HG02759 (cell line): ENCODE measurements at regions not wholly inside any gene's neighbourhood (a gene's known extent, or its start where the extent isn't known, plus 50 kb on each side); places are given as distances from the start of the nearest gene placed in this dataset.

ENCODE experiments used
- ATAC-seq: cut with Tn5 transposase; IDR thresholded peaks from one replicate; pipeline ENCODE4 v1.9.1; 2021; ENCODE audit warnings: mild to moderate bottlenecking, moderate library complexity; ENCODE audit not compliant: unreplicated experiment

DNA sequence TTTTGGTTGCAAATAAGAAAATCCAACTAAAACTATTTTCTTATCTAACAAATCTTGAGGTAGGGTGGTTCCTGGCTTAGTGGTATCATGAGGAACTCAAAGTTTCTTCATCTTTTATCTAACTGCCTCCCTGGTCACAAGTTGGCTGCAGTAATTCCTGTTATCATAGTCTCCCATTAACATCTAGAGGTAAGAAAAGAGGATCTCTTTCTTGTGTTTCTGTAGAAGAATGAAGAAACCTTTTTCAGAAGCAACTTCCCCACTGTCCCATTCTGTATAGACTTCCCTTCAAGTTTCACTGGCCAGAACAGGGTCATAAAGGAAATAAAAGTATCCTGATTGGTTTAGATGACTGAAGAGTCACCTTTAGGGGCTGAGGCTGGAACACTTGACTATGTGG lies 81.8 kb upstream of the ELL2 start:
- ATAC-seq = no peak

DNA sequence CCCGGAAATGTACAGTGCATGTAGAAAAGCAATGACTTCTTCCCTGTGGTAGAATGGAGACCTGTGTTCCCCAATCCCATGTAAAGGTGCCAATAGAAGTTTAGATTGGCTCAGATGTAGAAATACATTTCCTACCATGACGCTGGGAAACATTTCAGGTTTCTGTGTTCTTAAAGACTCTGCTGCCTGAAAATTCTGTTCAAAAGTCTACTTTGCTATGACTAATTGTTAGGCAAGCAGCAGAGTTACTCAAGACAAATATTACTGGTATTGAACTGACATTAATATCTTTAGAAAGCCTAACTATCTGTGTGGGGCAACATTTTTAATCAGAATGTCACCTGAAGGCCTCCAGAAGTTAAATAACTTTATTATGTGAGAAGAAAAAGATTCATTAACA lies 75.5 kb upstream of the ELL2 start:
- ATAC-seq = no peak

DNA sequence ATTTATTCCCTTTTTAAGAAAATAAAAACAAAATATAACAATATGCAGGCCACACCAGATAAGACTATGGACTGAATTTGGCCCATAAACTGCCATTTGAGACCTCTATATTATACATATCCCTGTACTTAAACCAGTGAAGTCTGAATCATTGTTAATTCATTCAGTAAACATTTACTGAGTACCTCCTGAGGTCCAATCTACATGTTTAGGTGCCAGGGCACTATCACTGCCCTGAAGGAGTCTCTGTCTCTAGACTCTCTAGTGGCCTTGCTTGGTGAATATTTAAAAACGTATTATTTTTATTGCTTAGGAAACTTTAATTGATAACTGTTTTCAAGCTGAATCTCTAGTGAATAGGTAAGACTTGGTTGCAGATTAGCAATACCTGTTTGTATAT lies 74.7 kb upstream of the ELL2 start:
- no peak for ATAC-seq

DNA sequence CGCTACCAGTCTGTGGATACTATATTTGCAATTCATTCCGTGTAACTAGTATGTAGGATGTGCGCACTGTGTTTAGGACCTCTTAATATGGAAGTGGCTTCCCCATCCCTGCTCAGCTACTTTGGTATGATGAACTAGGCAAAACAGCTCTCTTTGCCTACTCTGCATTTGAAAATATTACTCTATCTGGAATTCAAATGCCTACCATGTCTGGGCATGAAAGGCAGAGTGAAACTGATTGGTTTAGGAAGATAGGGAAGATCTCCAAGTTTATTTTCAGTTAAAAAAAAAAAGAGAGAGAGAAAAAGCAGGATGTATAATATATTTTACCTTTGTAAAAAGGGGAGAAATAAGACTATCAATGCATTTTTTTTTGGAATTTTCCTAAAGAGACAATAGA lies 74.1 kb upstream of the ELL2 start:
- no peak for ATAC-seq

DNA sequence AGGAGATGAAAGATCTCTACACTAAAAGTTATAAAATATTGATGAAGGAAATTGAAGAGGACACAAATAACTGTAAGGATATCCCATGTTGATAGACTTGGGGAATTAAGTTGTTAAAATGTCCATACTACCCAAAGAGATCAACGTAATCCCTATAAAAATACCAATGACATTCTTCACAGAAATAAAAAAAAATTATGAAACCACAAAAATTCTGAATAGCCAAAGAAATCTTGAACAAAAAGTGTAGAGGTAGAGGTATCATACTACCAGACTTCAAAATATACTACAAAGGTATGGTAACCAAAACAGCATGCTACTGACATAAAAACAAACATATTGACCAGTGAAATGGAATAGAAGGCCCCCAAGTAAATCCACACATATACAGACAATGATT lies 71.5 kb upstream of the ELL2 start:
- ATAC-seq = no peak

DNA sequence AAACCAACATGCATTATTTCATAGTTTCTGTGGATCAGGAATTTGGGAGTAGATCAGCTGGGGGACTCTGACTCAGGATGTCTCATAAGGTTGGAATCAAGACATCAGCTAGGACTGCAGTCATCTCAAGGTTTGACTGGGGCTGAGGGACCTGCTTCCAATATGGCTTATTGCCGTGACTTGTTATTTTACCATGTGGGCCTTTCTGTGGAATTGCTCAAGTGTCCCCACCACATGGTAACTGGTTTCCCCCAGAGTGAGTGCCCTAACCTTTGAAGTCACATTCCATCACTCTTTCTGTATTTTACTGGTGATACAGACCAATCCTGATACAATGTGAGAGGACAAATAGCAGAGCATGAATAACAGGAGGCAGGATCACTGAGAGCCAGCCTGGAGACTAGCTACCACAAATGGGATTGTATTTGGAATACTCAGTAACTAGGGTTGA lies 70.2 kb upstream of the ELL2 start:
- ATAC-seq = no peak

DNA sequence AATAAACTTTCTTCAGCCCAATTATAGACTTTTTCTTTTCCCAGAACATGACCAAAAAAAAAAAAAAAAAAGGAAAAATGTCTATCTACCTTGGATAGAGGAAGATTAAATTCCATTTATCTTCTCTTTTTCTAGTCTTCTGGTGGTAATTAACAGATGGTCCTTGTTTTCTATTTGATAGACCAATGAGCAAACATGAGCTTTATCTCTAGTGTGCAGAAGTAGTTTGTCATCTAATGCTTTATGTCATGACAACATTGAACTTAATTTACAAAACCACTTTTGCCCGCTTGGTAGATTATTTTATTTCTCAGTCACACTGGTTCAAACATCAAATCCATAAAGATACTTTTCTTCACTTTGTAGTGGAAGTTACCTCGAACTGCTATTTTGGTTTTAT lies 69.5 kb upstream of the ELL2 start:
- no peak for ATAC-seq

DNA sequence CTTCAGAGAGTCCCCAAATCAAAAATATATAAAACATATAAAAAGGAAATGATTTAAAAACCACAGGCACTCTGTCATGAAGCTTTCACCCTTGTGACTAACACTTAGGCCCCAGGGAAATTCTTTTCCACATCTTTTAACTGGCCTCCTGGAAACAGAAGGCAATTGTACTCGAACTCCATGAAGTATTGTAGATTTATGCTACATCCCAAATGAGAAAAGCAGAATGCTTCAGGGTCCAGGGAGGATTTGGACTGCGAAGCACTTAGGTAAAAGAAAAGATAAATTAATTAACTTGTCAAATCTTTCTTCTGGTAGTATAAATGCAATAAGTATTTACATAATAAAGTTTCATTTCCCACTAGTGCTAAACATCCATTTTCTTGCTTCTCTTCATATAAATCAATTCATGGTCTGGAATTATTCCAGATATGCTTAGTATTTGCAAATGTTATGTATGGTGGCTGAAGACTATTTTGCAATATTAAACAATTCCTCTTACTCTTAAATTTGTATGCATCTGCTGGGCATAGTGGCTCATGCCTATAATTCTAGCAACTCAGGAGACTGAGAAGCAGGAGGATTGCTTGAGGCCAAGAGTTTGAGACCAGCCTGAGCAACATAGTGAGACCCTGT lies 64.9 kb upstream of the ELL2 start:
- no peak for ATAC-seq

DNA sequence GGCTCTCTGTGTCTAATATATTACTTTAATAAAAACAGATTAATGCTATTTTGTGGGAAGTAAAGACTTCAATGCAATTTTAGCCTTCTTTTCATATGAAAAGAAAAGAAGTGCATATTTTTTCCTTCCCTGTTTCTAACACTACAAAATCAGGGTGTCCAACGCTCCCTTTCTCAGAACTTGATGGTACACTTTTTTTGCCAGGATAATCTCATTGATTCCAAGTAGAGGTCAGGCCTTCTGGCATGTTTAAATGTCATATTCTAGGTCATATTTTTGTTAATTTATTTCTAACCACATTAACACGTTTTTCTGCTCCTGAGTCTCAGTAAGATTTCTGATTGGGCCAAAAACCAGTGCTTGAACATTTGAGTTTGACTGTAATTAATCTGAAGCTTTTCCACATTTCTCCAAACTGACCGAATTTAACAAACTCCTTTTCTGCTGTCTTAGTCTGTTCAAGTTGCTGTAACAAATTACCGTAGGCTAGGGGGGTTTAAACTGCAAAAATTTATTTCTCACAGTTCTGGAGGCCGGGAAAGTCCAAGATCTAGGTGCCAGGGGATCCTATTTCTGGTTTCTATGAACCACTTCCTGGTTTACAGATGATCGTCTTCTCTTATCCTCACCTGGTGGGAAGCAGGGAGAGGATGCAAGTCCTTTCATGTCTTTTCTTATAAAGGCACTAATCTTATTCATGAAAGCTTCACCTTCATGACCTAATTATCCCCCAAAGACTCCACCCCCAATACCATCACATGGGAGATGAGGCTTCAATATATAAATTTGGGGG lies 63.2 kb upstream of the ELL2 start:
- ATAC-seq = no peak

DNA sequence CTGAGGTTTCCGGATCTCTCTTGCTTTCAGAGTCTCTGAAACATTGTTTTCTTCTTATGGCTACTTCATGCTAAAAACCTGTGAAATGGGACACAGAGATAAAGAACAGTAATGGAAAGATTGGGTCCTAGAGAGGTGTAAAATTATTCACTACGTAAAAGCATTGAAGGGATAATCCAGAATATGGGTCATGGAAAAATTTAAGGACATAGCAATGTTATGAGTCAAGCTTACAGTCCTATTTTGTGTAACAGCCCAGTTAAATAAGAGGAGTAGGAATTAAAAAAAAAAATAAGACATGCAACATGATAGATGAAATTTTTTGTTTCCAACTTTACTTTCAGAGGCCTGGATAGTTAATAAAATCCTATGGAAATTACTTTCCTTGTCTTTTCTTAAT lies 61.9 kb upstream of the ELL2 start:
- ATAC-seq = no peak

DNA sequence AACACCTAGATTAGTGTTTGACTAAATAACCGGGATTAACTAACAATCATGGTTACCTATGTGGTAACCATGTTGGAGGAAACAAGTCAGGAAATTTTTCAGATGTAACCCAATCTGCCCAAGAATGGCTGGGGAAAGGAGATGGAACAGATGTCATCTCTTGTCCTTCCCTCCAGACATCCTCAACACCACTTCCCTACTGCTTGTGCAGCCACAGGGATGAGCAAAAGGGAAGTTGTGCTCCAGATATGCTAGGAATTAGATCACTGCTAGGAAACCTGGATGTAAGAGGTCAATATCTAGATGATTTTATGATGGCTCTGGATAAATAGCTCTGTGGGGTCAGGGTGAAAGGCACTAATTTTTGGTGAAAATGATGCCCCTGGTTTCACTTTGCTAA lies 61.3 kb upstream of the ELL2 start:
- no peak for ATAC-seq

DNA sequence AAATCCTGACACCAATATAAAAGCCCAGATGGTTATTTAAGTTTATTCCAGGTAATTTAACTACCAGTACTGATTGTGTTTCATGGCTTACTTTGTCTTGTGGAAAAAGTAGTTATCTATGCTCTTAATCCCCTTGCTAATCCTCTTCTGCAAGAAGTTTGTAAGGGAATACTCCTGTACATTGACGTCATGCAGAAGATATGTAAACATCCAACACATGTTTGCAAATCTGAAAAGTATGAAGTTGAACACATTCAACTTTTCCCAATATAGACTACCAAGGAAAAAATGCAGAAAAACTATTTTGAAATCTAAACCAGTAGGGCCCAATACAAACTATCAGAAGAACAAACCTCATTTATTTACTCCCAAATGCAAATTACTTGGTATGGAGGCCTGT lies 56.3 kb upstream of the ELL2 start:
- ATAC-seq = no peak

DNA sequence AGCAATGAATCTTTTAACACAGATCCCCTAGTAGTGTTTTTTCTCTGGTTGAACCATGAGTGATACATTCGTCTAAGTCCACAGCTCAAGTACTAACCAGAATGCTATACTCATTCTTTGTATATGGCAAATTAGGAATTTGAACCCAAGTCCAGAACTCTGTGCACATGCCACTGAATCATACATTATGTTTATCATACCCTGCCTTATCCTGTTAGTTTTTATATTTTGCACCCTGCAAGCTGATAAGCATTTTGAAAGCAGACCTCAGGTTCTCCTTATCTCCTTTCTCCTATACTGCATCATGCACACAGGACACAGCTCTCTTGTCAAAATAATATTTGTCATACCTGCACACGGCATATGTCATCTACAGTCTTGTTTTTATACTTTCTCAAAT lies 54.6 kb upstream of the ELL2 start:
- no peak for ATAC-seq

DNA sequence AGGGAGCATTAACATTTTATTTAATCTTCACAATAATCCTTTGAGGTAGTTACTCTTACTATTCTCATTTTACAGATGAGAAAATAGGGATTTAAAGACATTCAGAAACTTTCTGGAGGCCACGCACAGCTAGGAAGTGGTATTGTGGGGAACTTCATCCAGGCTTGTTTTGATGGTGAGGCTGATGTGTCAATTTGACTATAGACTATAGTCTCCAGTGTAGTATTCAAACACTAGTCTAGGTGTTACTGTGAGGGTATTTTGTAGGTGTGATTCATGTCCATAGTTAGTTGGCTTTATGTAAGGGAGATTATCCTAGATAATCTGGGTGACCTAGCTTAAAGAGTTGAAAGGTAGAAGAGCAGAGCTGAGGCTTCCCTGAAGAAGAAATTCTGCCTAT lies 54.1 kb upstream of the ELL2 start:
- ATAC-seq = no peak

DNA sequence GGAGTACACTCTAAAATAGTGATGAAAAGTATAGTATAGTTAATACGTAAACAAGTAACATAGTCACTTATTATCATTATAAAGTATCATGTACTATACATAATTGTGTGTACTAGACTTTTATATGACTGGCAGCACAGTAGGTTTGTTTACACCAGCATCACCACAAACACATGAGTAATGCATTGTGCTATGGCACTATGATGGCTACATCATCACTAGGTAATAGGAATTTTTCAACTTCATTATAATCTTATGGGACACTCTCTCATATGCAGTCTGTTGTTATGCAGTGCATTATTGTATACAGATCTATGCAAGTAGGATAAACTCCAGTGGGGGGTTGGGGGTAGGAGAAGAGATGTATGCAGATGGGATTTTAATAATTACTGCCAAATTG lies 52.7 kb upstream of the ELL2 start:
- ATAC-seq = no peak

DNA sequence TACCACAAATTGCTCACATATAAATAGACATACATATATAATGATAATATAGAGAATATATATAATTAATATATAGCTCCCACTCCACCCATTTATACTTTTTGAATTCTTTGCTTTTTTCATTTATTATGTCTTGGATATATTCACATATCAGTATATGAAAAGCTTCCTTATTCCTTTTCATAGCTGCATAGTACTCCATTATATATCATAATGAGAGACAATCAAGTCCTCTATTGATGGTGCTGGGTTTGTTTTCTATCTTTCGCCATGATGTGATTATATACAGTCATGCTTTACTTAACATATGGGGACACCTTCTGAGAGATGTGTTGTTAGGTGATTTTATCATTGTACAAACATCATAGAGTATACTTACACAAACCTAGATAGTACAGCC lies 51.6 kb upstream of the ELL2 start:
- no peak for ATAC-seq

DNA sequence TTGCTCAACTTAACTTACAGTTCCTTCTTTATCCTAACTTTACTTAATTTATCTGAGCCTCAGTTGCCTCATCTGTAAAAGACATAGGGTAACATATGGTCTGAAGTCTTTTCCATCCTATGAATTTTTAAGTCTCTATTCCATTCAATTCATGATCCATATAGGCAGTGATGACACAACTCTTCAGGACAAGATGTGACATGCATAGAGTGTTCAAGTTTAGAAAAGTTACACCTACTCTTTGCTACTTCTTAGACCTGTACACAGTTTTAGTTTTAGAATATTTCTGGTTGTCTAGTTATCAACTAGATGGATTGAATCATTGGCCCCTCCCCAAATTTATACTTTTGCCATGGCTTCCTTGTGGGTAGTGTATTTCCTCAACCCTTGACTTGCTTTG lies 50.7 kb upstream of the ELL2 start:
- no peak for ATAC-seq
